ENCODE measurements at regions not wholly inside any gene's neighbourhood (a gene's known extent, or its start where the extent isn't known, plus 50 kb on each side); places are given as distances from the start of the nearest gene placed in this dataset.
A peak's percentile ranks its signal among the peaks of the same experiment; 100 is the strongest.

DNA sequence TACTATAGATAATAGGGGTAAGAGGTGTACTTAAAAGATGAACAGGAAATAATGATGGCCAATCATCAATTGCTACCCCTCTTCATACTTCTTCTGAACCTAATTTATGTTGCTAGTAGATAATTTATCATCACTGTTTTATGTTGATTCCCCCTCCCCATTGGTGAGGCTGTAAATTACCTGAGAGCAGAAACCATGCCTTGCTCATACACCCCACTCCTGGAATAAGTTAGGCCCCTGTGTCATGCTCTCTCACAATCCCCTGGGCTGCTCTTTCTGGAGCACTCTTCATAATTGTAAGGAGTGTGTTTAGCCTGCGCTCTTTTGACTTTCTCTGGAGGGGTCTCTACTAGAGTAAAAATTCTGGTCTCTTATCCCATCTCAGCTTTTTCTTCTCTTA is 180.7 kb downstream of the PAH start:
- DNase-seq (no peak), ATAC-seq (no peak)
- intact Hi-C loops (cut with DNase I), result no loop called here

DNA sequence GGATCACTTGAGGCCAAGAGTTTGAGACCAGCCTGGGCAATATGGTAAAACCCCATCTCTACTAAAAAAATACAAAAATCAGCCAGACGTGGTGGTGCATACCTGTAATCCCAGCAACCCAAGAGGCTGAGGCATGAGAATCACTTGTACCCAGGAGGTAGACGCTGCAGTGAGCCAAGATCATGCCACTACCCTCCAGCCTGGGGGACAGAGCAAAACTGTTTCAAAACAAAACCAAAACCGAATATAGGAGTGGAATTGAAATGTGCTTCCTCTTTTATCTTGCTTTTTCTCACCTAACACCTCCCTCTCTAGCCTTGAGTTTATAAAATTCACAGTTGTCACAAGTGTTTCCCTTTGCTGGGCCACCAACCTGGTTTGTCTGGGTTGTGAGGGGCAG is 181.9 kb downstream of the PAH start:
- DNase-seq (no peak), ATAC-seq (no peak)
- intact Hi-C loops (cut with DNase I), result no loop called here

DNA sequence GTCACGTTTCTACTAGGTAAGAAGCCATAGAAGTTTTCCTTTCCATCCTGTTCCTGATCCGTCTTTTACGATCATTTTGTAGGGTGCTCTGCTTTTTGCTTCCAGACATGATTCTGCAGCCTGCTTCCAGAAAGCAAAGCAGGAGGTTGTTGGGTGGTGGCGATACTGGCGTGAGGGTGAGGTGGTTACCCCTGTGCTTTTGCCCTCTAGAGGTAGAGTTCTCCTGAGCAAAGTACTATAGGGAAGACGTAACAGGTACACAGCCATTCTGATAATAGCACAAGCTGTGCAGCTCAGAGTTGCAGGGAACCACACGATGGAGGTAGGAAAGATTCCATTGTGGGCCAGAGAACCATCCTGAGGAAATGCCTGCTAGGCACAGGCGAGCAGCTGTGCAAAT is 186.0 kb downstream of the PAH start:
- DNase-seq (no peak), ATAC-seq (no peak)
- intact Hi-C loops (cut with DNase I), result no loop called here

DNA sequence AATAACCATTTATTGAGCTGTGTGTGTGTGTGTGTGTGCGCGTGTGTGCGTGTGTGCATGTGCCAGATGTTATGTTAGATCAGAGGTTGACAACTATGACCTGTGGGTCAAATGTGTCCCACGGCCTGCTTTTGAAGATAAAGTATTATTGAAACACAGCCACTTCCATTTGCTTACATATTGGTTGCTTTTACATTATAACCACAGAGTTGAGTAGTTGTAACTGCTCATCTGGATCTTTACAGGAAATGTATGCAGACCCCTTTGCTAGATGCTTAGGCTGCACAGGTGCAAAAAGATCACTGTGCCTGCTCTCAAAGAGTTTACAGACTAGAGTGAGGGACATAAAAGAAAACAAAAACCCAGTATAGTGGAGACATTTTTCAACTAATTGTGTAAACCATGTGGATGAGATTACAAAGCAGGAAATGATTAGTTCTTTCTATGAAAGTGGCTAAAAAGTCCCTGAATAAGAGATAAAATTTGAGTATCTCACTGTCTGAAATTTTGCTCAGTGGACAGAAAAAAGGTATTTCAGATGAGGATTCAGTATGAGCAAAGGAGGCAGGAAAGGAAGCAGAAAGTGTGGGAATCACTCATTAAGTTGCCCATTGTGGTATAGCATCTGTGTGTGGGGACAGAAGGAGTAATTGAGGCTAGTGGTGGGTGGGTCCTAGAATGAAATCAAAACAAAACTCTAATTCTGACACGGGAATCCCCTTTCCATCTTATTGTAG is 188.4 kb downstream of the PAH start:
- no peak for ATAC-seq

DNA sequence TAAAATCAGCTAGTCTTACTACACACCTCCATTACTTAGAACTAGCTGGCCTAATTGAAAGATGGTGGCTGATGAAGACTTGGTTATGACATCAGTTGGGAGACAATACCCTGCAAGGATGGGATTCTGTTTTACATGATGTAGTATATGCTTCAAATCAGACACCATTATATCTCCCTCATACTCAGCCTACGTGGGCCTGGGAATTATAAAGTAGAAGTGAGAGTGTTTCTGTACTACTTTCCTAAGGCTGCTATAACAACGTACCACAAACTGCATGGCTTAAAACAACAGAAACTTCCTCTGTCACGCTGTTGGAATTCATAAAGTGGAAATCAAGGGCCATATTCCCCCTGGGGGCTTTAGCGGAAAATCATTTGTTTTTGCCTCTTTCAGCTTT is 190.4 kb downstream of the PAH start:
- ATAC-seq (no peak), DNase-seq (no peak)
- intact Hi-C loops (cut with DNase I), result no loop called here

More for the DNA sequence above, 188.4 kb downstream of the PAH start:
- DNase-seq, result no peak
- intact Hi-C loops (cut with DNase I), result no loop called here

DNA sequence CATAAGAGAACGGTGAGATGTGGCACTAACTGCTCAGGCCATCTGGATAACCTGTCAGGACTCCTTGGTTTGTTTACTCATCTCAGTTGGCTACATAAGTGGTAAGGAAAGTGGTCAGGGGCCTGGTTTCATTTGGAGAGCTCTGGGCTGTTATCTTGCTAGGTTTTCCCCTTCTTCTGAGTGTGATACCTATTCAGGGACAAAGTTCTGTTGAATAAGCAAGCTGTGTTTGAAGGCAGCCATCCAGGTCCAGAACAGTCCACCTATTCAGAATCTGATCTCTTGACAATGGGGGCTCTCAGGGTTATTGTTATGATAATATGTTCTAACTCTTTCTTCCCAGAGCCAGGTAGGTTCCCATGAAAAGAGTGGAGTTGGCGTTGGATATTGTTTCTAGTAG is 194.9 kb downstream of the PAH start:
- no peak for DNase-seq
- no peak for ATAC-seq
- intact Hi-C loops (cut with DNase I), result no loop called here

DNA sequence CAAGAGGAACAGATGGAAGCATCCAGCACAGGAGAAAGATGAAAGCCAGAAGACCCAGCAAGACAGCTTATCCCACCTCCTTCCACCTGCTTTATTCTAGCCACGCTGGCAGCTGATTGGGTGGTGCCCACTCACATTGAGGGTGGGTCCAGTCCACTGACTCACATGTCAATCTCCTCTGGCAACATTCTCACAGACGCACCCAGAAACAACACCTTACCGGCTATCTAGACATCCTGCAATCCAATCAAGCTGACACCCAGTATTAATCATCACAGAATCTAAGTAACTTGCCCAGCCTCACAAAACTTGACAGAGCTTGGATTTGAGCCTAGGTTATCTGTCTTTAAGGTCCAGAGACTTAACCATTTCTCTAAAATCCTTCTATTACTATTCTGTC is 208.9 kb downstream of the PAH start:
- ATAC-seq (peak in 1 of 2 donors; percentile 33), DNase-seq (no peak)
- intact Hi-C loops (cut with DNase I), result no loop called here

DNA sequence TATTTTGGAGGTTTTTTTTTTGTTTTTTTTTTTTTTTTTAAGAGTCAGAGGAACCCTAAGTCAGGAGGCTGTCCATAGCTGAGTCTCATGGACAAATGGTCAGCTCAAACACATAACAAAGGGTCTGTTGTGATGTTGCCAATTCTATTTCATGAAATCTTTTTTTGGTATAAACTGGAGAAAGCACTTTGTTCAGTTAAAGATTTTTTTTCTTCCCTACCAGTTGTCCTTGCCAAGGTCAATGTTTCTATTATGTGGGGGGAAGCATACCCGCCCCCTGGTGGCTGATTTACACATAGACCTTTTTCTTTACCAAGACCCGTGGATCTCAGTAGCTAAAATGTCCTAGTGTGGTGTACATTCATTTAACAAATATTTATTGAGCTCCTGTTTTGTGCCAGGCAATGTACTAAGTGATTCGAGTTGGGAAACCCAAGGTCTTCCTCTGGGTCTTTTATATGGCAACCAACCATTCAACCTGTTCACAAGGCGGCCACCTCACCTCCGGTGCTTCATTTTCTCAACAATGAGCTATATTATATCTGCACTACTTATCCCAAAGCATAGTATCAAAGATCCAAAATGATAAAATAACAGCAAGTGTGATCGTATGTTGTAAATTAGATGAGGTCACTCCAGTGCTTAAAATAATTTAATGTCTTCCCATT is 214.5 kb downstream of the PAH start:
- intact Hi-C loops (cut with DNase I), result no loop called here
- DNase-seq (peak; percentile 38), ATAC-seq (peak; percentile 47 to 61)

DNA sequence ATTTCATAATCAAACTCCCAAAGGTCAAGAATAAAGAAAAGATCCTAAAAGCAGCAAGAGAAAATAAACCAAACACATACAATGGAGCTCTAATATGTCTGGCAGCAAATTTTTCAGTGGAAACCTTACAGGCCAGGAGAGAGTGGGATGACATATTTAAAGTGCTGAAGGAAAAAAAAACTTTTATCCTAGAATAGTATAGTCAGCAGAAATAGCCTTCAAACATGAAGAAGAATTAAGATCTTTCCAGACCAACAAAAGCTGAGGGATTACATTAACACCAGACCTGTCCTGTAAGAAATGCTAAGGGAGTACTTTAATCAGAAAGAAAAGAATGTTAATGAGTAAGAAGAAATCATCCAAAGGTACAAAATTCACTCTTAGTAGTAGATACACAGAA is 215.7 kb upstream of the IGF1 start:
- intact Hi-C loops (cut with DNase I), result no loop called here
- ATAC-seq, result no peak
- DNase-seq, result no peak

DNA sequence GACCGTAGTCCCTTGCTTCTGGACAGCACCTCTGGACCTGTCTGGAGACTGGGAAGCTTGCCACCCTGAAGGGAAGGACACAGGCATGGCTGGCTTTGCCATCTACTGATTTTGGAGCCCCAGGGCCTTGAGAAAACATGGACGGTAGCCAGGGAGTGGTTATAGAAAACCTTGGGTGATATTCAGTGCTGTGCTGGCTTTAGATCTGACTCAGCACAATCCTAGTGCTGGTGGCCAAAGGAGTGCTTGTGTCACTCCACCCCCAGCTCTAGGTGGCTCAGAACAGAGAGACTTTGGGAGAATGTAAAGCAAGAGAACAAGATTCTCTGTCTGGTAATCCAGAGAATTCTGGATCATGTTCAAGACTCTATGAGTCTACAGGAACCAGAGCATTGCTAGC is 214.5 kb upstream of the IGF1 start:
- ATAC-seq (no peak), DNase-seq (no peak)
- intact Hi-C loops (cut with DNase I), result no loop called here

DNA sequence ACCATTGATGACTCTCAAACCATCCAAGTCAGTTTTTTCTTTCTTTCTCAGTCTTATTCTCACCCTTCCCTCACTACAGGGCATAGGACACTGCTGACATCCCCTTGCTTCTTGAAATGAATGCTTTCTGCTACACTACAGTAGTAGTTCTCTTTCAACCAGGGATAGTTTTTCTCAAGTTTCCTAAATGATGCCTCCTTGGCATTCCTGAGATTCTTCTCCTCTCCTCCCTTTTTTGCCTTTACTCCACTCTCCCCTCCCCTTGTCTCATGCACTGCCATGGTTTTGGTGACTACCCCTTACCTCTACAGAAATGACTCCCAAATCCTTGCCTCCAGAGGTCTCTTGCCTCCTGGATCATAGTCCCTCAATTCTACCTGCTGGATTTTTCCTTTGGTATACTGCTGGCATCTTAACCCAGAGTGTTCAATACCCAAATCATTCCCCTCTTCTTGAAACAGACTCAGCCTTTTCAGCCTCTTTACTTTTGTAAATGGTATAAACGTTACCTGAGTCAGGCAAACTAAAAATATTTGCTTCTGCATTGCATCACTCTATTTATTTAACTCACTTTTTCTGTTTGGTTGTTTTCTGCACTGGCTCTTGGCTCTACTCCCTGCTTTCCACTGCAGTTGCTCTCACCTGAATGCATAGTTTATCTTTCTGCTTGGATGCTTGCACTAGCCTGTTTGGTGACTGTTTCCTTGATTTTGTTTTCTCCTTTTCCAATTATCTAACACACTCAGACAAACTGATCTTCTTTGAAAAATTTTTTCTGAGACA is 211.6 kb upstream of the IGF1 start:
- DNase-seq (no peak), ATAC-seq (no peak)
- intact Hi-C loops (cut with DNase I), result no loop called here

DNA sequence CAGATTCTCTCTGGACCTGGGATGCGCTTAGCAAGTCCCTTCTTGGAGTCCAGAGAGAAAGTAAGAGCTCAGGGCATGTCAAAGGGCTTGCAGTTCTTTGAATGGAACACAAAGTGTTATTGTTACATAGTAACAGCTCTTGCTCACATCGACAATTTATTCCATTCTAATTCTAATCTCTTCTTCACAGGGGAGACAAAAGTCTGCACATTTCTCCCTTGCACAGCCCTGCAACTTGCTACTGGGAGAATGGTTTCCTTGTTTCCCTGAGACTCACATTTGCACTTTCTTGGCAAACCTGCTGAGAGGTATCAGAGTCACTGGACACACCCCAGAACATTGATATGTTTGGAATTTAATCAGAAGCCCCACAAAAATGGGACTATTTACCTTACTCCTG is 209.9 kb upstream of the IGF1 start:
- intact Hi-C loops (cut with DNase I), result no loop called here
- DNase-seq (no peak), ATAC-seq (no peak)

DNA sequence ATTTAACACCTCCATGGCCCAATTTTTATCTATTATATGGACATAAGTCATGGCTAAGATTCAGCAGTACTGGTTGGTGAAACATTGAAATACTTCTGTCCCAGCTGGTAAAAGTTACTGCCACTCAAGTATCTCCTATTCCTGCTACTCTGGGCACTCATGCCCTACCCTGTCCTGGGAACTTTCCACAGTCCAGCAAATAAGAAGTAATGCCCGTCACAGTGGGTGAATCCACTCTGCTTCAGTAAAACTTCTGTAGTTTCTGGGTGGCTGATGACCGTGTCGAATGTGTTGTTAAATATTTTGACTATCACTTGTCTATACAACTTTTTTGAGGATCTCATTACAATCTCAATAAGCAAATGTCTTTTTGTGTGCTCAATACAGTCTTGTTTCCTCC is 209.3 kb upstream of the IGF1 start:
- ATAC-seq, result no peak
- no peak for DNase-seq
- intact Hi-C loops (cut with DNase I), result no loop called here

DNA sequence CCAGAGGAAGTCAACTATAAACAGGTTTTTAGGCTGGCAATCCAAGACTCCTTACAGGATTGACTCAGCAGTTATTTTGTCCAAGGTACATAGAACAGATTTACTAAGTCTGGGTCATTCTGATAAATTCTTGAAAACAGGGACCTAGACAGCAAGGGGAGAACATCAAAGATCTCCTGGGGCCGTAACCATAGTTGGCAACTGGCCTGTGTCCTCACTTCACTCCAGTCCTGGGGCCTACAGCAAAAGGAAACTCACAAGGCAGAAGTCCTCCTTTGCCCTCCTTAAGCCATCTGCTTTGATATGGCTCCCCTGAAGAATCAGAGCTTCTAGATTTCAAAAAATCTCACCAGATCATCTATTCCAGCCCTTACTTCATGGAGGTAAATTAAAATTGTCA is 207.2 kb upstream of the IGF1 start:
- DNase-seq (no peak), ATAC-seq (peak in 1 of 2 donors; percentile 60)
- intact Hi-C loops (cut with DNase I), result no loop called here

DNA sequence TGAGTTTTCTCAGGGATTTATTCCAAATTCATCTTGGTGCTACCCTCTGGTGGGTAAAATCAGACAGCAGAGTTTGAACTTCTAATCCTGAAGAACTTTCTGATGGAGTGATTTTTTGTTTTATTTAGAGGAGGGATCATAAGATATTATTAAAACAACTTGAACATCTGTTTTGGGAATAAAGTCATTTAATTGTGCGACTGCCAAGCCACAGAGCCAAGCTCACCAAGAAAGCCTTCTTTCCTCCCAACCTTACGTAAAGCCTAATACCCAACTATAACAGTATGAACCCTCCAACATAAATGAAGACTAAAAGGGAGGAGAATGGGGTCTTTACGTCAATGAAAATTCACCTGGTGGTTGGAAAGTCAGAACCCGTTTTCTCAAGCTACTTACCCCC is 205.5 kb upstream of the IGF1 start:
- no peak for DNase-seq
- peak in 1 of 2 donors; percentile 34 for ATAC-seq
- intact Hi-C loops (cut with DNase I), result no loop called here

DNA sequence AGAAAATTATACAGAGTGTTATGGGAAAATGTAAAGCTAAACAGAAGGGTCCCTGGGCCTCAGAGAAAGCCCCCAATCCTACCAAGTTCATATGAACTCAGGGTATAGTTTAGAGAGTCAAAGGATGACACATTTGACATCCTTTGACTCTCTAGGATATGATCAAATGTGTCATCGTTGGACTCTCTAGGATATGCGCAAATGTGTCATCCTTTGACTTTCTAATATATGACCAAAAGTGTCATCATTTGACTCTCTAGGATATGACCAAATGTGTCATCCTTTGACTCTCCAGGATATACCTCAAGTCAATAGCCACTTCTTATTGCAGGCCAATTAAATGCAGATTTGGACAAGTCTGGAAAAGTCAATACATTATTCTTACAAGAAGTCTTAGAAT is 204.8 kb upstream of the IGF1 start:
- intact Hi-C loops (cut with DNase I), result no loop called here
- no peak for DNase-seq
- no peak for ATAC-seq

DNA sequence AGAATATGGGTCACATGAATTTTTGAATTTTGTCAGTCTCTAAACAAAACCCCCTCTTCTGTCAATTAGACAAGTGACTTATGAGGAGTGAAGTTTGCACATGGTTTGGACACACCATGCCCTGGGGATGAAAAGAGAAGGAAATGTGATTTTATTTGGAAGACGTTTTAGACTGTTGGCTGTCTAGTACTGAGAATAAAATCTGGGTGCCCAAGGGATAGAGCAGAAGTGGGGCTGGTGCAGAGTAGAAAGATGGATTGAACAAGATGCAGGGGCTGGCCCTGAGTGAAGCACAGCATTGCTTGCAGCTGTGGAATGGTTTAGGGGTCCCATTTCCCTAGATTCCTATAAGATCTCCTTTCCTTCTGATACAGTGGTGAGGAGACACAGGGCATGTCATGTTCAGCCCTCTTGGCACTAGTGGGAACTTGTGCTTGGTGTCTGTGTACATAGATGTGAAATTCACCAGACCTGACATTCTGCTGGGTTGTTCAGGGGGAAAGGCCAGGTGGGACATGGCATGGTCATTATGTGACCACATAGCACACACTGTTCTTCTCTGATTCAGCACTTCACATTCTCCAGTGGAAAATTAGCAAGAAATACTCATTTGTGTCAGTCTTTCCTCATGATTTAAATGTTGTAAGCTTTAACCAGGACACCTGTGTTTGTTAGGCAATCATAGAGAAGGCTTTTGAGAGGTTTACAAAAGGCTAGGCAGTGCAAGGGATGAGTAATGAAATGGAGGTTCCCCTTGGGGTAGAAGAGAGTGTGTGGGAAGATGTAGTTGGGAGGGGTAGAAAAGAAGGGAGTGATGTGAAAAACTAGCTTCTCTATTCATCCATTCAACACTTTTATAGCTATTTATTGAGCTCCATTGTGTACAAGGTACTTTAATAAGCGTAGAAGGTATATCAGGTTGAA is 202.3 kb upstream of the IGF1 start:
- DNase-seq (no peak), ATAC-seq (no peak)
- intact Hi-C loops (cut with DNase I), result no loop called here

DNA sequence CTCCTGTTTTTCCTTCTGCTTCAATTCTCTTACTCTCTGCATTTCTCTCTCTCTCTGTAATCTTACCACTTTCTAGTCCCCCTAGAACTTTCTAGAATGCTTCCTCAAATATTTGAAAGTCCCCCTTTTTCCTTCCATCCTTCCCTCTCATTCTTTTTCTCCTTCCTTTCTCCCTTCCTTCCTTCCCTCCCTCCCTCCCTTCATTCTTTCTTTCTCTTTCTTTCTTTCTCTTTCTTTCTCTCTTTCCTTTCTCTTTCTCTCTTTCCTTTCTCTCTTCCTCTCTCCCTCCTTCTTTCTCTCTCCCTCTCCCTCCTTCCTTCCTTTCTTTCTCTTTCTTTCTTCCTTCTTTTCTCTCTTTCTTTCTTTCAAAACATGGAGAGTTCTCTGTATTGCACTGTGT is 201.4 kb upstream of the IGF1 start:
- ATAC-seq, result no peak
- DNase-seq, result no peak
- intact Hi-C loops (cut with DNase I), result no loop called here

DNA sequence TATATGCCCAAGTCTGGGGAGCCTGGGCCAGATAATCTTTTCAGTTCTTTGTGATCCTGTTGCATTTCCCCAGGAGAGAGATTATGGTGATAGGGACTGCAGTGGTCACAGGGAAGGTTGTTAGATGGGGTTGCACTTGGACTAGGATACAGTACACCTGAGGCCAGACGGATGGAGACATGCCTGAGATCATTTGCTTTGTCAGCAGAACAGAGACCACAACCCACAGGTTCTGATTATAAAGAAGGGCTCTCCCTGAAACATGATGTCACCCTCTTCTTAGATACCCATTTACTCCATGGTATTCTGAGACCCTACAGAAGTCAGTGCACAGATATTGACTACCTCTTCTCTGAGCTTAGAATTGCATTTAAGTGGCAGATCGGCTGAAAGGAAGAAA is 200.9 kb upstream of the IGF1 start:
- DNase-seq, result no peak
- ATAC-seq, result no peak
- intact Hi-C loops (cut with DNase I), result no loop called here

DNA sequence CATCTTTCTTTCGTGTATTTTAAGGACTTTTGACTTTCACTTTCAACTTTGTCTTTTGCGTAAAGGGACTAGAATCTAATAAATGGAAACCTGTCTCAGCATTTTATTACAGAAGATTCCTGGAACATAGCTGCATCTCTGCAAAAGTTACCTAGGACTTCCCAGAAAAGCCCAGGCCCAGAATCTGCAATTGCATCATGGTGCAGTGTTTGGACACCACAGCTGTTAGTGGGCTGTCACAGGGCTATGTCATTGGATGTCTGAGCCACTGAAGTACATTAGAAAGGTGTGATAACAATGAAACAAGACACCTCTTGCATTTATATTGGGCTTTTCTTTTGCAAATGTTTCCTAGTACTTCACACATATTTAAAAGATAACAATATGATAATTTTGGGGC is 199.9 kb upstream of the IGF1 start:
- intact Hi-C loops (cut with DNase I), result no loop called here
- DNase-seq (no peak), ATAC-seq (no peak)

Data from left cardiac atrium (tissue), 4 donors.